ENCODE measurements at regions not wholly inside any gene's neighbourhood (a gene's known extent, or its start where the extent isn't known, plus 50 kb on each side); places are given as distances from the start of the nearest gene placed in this dataset.
"Not testable (repeated sequence)": the region's sequence is repeated elsewhere in the genome, so short reads cannot be mapped to it uniquely, and the experiment has no call there.

GRCh38 chr1:65554829-65555228, 134.4 kb downstream of the LEPR start:
- Histone ChIP-seq H3K4me1 (no peaks in the 10 kb centered on the region), H3K4me3 (no peak overlapping the region), H3K9me3 (peaks cover 0 to 26% of the 10 kb centered on the region in 2 donors), H3K36me3 (no peaks in the 10 kb centered on the region), H3K27me3 (no peaks in the 10 kb centered on the region), H3K27ac (no peak overlapping the region)
- intact Hi-C loops (cut with DNase I): no loop called here
- DNase-seq (ENCODE audit: low spot score in 2 of 2): no peak
- no peak for TF ChIP-seq CTCF (IDR thresholded peaks at IDR 0.05)

- Histone ChIP-seq H3K4me3 (no peak overlapping the region), H3K9me3 (peaks cover 0 to 10% of the 10 kb centered on the region in 2 donors), H3K36me3 (no peaks in the 10 kb centered on the region), H3K4me1 (no peaks in the 10 kb centered on the region), H3K27ac (no peak overlapping the region), H3K27me3 (no peaks in the 10 kb centered on the region)
- DNase-seq (ENCODE audit: low spot score in 2 of 2): no peak
- no peak for TF ChIP-seq CTCF (IDR thresholded peaks at IDR 0.05)
- intact Hi-C loops (cut with DNase I): no loop called here
These were observed 137.7 kb downstream of the LEPR start for GRCh38 chr1:65558215-65558614.

GRCh38 chr1:65564493-65564892, 144.0 kb downstream of the LEPR start:
- H3K4me1 ChIP-seq: no peaks in the 10 kb centered on the region
- H3K4me3 ChIP-seq: no peak overlapping the region
- DNase-seq (ENCODE audit: low spot score in 2 of 2): no peak
- H3K36me3 ChIP-seq: peaks cover 0 to 5% of the 10 kb centered on the region in 2 donors
- intact Hi-C loops (cut with DNase I): no loop called here
- H3K9me3 ChIP-seq: peaks cover 0 to 4% of the 10 kb centered on the region in 2 donors
- no peak for TF ChIP-seq CTCF (IDR thresholded peaks at IDR 0.05)
- no peaks in the 10 kb centered on the region for H3K27me3 ChIP-seq
- no peak overlapping the region for H3K27ac ChIP-seq

- Histone ChIP-seq H3K4me3 (no peak overlapping the region), H3K4me1 (no peaks in the 10 kb centered on the region), H3K27ac (no peak overlapping the region), H3K36me3 (peaks cover 0 to 5% of the 10 kb centered on the region in 2 donors), H3K27me3 (no peaks in the 10 kb centered on the region), H3K9me3 (peaks cover 0 to 4% of the 10 kb centered on the region in 2 donors)
- DNase-seq (ENCODE audit: low spot score in 2 of 2): no peak
- no peak for TF ChIP-seq CTCF (IDR thresholded peaks at IDR 0.05)
- intact Hi-C loops (cut with DNase I): no loop called here
These were observed 147.8 kb downstream of the LEPR start for GRCh38 chr1:65568285-65568684.

GRCh38 chr1:65572701-65573421, 152.4 kb downstream of the LEPR start:
- TF ChIP-seq CTCF (IDR thresholded peaks at IDR 0.05): no peak
- DNase-seq (ENCODE audit: low spot score in 2 of 2): no peak
- intact Hi-C loops (cut with DNase I): no loop called here
- Histone ChIP-seq H3K4me3 (no peak overlapping the region), H3K27me3 (no peaks in the 10 kb centered on the region), H3K27ac (no peak overlapping the region), H3K4me1 (no peaks in the 10 kb centered on the region), H3K9me3 (no peaks in the 10 kb centered on the region), H3K36me3 (no peaks in the 10 kb centered on the region)

GRCh38 chr1:65577278-65577677, 156.8 kb downstream of the LEPR start:
- Histone ChIP-seq H3K4me3 (no peak overlapping the region), H3K9me3 (no peaks in the 10 kb centered on the region), H3K27me3 (no peaks in the 10 kb centered on the region), H3K4me1 (no peaks in the 10 kb centered on the region), H3K36me3 (no peaks in the 10 kb centered on the region), H3K27ac (no peak overlapping the region)
- TF ChIP-seq CTCF (IDR thresholded peaks at IDR 0.05): no peak
- intact Hi-C loops (cut with DNase I): no loop called here
- no peak for DNase-seq (ENCODE audit: low spot score in 2 of 2)

GRCh38 chr1:65577982-65578381, 157.5 kb downstream of the LEPR start:
- H3K4me3 ChIP-seq; H3K4me1 ChIP-seq; H3K27me3 ChIP-seq; DNase-seq (ENCODE audit: low spot score in 2 of 2); H3K27ac ChIP-seq; H3K36me3 ChIP-seq; intact Hi-C loops (cut with DNase I); H3K9me3 ChIP-seq: not testable (repeated sequence)
